Uterus (tissue), 3 donors: ENCODE measurements at regions not wholly inside any gene's neighbourhood (a gene's known extent, or its start where the extent isn't known, plus 50 kb on each side); places are given as distances from the start of the nearest gene placed in this dataset.
"Not testable (repeated sequence)": the region's sequence is repeated elsewhere in the genome, so short reads cannot be mapped to it uniquely, and the experiment has no call there.

ENCODE experiments used
- DNase-seq, 2 donors: peaks; one replicate each; pipeline ENCODE4 v3.0.0-alpha.2; 2019 to 2020
- H3K27ac ChIP-seq, 2 donors: fragments of 200-600 bp; sonication (generic); 1 replicate in 1 of 2; 2 replicates in 1 of 2; pipeline ENCODE4 v1.5.1; 2016 to 2018
- H3K27me3 ChIP-seq, 2 donors: fragments of 200-600 bp; sonication (generic); one replicate each; pipeline ENCODE4 v1.5.1; 2018 to 2019; ENCODE audit warnings: control low read depth in 1 of 2
- H3K36me3 ChIP-seq, 2 donors: fragments of 200-600 bp; sonication (generic); one replicate each; pipeline ENCODE4 v1.5.1; 2019; ENCODE audit warnings: control low read depth in 1 of 2
- H3K4me1 ChIP-seq, 2 donors: fragments of 200-600 bp; sonication (generic); one replicate each; pipeline ENCODE4 v1.5.1; 2018 to 2019; ENCODE audit warnings: control low read depth in 1 of 2
- H3K4me3 ChIP-seq, 2 donors: fragments of 200-600 bp; sonication (generic); 1 replicate in 1 of 2; 2 replicates in 1 of 2; pipeline ENCODE4 v1.5.1; 2018 to 2019; ENCODE audit warnings: mild to moderate bottlenecking in 1 of 2
- H3K9me3 ChIP-seq, 2 donors: fragments of 200-600 bp; sonication (generic); one replicate each; pipeline ENCODE4 v1.5.1; 2019; ENCODE audit warnings: control low read depth in 1 of 2
- POLR2A ChIP-seq, 2 donors: fragments of 450-650 bp; IDR thresholded peaks; one replicate each; pipeline ENCODE4 v1.6.1; 2016; ENCODE audit warnings: antibody characterized with exemption in 2 of 2, mild to moderate bottlenecking in 1 of 2, moderate library complexity in 1 of 2
- intact Hi-C: fragments of 100-400 bp; cut with DNase I; formaldehyde crosslinking; loops from one replicate; pipeline ENCODE4 v1.15.1; 2023; ENCODE audit warnings: low total_unique reads
- TF ChIP-seq, protein P1 (sequence below), 4 experiments: fragments of 200-600 bp in 2 of 4; fragments of 450-650 bp in 2 of 4; sonication (generic) in 2 of 4; IDR thresholded peaks; one replicate each; pipeline ENCODE4 v1.5.1; 2016 to 2019; ENCODE audit warnings: antibody characterized with exemption in 4 of 4, mild to moderate bottlenecking in 2 of 4, moderate library complexity in 1 of 4
- donor health status: DM: yes; HTN: yes; CAD: no.

DNA sequence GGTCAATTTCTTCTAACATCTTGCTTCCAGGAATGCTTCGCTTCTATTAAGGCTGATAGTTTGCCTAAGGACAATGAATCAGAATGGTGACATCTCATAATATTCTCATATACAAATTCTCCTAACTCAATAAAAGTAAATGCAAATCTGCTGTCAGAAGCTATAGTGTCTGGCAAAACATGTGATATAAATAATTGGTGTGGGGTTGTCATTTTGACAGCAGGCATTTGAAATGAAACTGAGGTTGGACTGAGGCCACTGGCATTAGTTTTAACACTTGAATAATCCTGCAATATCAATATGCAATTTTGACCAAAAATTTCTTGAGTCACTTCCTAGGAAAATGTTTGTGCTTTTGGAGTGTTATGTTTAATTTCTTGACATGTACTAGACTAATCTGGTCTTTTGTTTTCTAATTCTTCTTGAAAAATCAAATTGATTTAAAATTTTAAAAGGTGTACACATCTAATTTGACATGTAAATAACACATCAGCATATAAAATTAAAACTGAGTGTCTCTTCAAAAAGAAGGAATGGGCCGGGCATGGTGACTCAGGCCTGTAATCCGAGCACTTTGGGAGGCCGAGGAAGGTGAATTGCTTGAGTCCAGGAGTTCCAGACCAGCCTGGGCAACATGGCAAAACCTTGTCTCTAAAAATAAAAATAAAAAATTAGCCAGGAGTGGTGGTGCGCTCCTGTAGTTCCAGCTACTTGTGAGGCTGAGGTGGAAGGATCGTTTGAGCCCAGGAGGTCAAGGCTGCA, 92.3 kb upstream of the BTG1 start:
- H3K27me3 ChIP-seq, result no peaks in the 10 kb centered on the region
- no peak for DNase-seq
- H3K36me3 ChIP-seq, result no peaks in the 10 kb centered on the region
- H3K27ac ChIP-seq, result no peak overlapping the region
- no peak overlapping the region for H3K4me3 ChIP-seq
- intact Hi-C loops, result no loop called here
- TF ChIP-seq POLR2A (IDR thresholded peaks at IDR 0.05), result no peak
- TF ChIP-seq, protein P1, sequence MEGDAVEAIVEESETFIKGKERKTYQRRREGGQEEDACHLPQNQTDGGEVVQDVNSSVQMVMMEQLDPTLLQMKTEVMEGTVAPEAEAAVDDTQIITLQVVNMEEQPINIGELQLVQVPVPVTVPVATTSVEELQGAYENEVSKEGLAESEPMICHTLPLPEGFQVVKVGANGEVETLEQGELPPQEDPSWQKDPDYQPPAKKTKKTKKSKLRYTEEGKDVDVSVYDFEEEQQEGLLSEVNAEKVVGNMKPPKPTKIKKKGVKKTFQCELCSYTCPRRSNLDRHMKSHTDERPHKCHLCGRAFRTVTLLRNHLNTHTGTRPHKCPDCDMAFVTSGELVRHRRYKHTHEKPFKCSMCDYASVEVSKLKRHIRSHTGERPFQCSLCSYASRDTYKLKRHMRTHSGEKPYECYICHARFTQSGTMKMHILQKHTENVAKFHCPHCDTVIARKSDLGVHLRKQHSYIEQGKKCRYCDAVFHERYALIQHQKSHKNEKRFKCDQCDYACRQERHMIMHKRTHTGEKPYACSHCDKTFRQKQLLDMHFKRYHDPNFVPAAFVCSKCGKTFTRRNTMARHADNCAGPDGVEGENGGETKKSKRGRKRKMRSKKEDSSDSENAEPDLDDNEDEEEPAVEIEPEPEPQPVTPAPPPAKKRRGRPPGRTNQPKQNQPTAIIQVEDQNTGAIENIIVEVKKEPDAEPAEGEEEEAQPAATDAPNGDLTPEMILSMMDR (IDR thresholded peaks at IDR 0.05), result no peak
- peaks cover 3% of the 10 kb centered on the region in 2 donors for H3K4me1 ChIP-seq
- no peaks in the 10 kb centered on the region for H3K9me3 ChIP-seq

DNA sequence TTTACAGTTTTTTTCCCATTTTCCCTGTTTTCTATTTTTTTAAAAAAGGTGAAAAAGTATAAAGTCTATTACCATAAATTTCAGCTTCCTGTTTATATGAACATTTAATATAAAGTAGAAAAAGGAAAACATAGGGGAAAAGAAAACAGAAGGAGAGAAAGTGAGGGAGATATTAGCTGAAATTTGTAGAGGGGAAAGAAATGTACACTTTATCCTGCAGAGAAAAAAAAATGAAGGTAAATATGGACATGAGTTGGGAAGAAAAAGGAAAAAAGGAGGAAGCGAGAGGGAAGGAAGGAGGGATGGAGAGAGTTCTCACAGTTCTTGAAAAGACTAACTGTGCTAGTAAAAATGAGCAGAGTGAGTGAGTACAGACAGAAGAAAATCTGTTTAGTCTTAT, 91.6 kb upstream of the BTG1 start:
- H3K27me3 ChIP-seq, result no peaks in the 10 kb centered on the region
- DNase-seq, result no peak
- H3K4me1 ChIP-seq, result peaks cover 0 to 3% of the 10 kb centered on the region in 2 donors
- intact Hi-C loops, result no loop called here
- no peaks in the 10 kb centered on the region for H3K9me3 ChIP-seq
- H3K36me3 ChIP-seq, result no peaks in the 10 kb centered on the region
- no peak for TF ChIP-seq POLR2A (IDR thresholded peaks at IDR 0.05)
- TF ChIP-seq, protein P1 (IDR thresholded peaks at IDR 0.05), result no peak
- no peak overlapping the region for H3K27ac ChIP-seq
- H3K4me3 ChIP-seq, result no peak overlapping the region

DNA sequence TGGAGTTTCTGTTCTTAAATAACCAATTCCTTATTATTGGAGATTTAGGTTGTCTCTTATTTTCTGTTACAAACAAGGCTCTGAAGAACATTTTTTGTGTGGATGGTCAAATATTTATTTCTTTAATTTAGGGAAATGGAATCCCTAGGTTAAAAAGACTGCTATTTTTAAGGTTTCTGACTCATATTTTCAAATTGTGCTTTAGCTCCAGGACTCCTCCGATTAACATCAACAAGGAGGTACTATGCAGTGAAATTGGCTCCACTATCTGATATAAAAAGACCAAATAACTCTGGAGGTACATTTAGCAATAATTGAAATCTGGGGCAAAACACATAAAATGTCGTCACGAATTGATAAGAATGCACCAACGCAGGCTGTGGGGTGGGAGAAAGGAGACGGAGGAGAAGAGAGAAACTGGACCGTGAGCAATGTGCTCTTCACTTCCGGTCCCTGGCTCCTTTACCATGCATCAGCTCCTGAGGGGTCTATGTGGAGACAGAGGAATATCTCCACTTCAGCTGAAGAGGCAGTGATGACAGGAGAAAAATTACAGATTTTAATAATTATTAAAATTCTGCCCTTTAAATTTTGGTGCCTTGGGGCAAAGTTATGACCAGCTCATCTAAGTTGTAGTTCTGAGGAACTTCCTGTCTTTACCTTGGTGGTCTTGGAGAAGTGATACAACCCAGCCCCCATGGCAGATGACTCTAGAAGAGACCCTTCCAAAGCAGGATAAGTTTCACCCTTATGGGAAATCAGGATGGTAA, 90.2 kb upstream of the BTG1 start:
- intact Hi-C loops, result no loop called here
- no peak overlapping the region for H3K27ac ChIP-seq
- peaks cover 0 to 3% of the 10 kb centered on the region in 2 donors for H3K4me1 ChIP-seq
- no peaks in the 10 kb centered on the region for H3K27me3 ChIP-seq
- no peak overlapping the region for H3K4me3 ChIP-seq
- TF ChIP-seq, protein P1 (IDR thresholded peaks at IDR 0.05), result no peak
- no peak for TF ChIP-seq POLR2A (IDR thresholded peaks at IDR 0.05)
- H3K36me3 ChIP-seq, result no peaks in the 10 kb centered on the region
- no peaks in the 10 kb centered on the region for H3K9me3 ChIP-seq
- no peak for DNase-seq

DNA sequence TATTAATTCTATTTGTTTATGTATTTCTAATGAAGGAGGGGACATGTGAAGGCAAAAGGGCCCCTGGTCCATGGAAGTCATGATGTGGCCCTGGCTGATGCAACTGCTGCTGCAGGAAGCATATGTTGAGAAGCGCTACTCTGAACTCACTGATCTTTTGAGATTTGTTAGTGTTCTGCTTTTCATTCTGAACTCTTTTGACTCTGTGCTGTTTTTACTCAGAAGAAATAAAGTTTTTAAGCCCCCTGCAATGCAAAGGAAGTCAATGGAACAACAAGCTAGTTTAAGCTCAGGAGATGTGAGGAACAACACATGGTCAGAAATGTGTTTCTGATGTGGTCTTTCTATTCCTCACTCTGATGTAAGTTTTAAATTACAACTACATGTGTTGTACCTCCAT, 88.9 kb upstream of the BTG1 start:
- H3K27ac ChIP-seq, result no peak overlapping the region
- intact Hi-C loops, result no loop called here
- no peak overlapping the region for H3K4me3 ChIP-seq
- H3K9me3 ChIP-seq, result no peaks in the 10 kb centered on the region
- H3K27me3 ChIP-seq, result no peaks in the 10 kb centered on the region
- peaks cover 0 to 3% of the 10 kb centered on the region in 2 donors for H3K4me1 ChIP-seq
- no peak for TF ChIP-seq POLR2A (IDR thresholded peaks at IDR 0.05)
- TF ChIP-seq, protein P1 (IDR thresholded peaks at IDR 0.05), result no peak
- DNase-seq, result no peak
- H3K36me3 ChIP-seq, result no peaks in the 10 kb centered on the region

DNA sequence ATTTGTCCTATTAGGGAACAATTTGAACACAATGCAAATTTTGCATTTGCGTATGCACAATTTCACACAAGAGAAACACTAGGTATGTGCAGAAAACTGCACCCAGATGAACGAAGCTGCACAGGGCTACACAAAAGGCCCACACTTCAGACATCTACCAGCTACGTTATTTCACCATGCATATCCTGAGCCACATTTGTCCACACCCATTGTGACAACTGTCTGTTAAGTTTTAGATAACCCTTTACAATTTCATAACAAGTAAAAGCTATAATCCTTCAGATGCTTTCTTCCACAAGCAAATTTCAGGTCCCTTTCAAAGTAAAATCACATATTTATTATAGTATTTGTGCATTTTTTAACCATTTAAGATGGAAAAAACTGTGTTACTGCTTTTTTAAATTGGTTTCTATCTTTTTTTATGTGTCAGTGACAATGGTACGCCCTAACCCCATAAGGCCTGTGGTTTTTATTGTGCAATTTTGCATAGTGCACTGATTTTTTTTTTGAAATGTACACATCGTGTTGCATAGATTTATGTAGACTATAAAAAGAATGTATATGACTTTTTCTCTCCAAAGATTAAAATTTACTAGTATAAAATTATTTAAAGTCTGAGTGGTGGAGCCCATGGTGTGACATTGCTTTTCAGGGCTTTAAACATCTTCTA, 87.8 kb upstream of the BTG1 start:
- TF ChIP-seq POLR2A (IDR thresholded peaks at IDR 0.05), result no peak
- TF ChIP-seq, protein P1 (IDR thresholded peaks at IDR 0.05), result no peak
- H3K27ac ChIP-seq, result no peak overlapping the region
- H3K27me3 ChIP-seq, result no peaks in the 10 kb centered on the region
- peaks cover 0 to 3% of the 10 kb centered on the region in 2 donors for H3K4me1 ChIP-seq
- H3K4me3 ChIP-seq, result no peak overlapping the region
- no peaks in the 10 kb centered on the region for H3K36me3 ChIP-seq
- H3K9me3 ChIP-seq, result no peaks in the 10 kb centered on the region
- intact Hi-C loops, result no loop called here
- no peak for DNase-seq

DNA sequence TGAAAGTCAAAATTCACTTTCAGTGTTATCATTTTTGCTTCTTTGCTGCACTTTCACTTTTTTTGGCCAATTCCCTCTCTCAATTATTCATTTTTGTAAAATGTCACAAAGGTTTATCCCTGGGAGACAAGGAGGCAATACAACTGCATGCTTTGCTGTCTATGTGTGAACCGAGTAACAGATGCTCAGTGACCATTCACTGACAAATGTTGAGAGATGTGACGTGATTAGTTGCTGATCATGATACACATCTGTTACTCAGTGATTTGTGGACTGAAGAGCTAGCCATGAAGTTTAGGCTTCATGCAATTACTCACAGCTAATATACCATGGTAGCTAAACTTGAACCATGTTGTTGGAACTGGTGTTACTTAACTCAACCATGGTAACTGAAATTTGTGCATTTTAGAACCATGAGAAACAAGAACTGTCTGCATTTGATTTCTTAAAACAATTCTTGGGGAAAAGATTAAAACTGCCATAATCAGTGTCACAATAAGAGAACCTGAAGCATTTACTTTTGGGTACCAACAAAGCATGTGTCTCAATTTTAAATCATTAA, 86.8 kb upstream of the BTG1 start:
- H3K9me3 ChIP-seq, H3K27me3 ChIP-seq, H3K4me3 ChIP-seq, H3K27ac ChIP-seq, intact Hi-C loops, DNase-seq, H3K4me1 ChIP-seq, H3K36me3 ChIP-seq: not testable (repeated sequence)

DNA sequence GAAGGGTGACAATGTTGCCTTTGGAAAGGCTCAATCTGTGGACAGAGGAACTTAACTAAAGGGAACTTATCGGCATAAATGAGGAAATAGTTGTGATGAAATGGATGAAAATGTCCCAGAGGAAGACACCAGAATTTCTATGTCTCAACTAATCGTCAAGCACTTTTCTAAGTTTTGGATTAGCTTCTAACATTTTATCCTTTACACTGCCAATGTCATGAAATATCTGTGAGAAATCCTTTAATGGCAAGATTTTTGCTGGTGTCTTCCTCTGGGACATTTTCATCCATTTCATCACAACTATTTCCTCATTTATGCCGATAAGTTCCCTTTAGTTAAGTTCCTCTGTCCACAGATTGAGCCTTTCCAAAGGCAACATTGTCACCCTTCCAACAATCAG, 86.3 kb upstream of the BTG1 start:
- DNase-seq, H3K36me3 ChIP-seq, intact Hi-C loops: not testable (repeated sequence)

More for the DNA sequence above, 86.3 kb upstream of the BTG1 start:
- H3K4me1 ChIP-seq, H3K4me3 ChIP-seq, H3K9me3 ChIP-seq, H3K27ac ChIP-seq, H3K27me3 ChIP-seq: not testable (repeated sequence)
